Esophagus squamous epithelium (tissue), 5 donors: ENCODE measurements at regions not wholly inside any gene's neighbourhood (a gene's known extent, or its start where the extent isn't known, plus 50 kb on each side); places are given as distances from the start of the nearest gene placed in this dataset.
"Not testable (repeated sequence)": the region's sequence is repeated elsewhere in the genome, so short reads cannot be mapped to it uniquely, and the experiment has no call there.

Experiments used
- DNase-seq: peaks from one replicate; lab custom pipeline; 2025; lab: John Stamatoyannopoulos, UW
- H3K27ac ChIP-seq, 4 donors: fragments of 200-600 bp; sonication (generic); one replicate each; pipeline ENCODE4 v1.5.1; 2016 to 2019; ENCODE audit warnings: mild to moderate bottlenecking in 1 of 4
- H3K27me3 ChIP-seq, 4 donors: fragments of 200-600 bp; sonication (generic); 1 replicate in 3 of 4; 2 replicates in 1 of 4; pipeline versions ENCODE4 v1.5.1 to v1.6.0; 2017 to 2021; ENCODE audit warnings: antibody characterized with exemption in 1 of 4
- H3K36me3 ChIP-seq, 3 donors: fragments of 200-600 bp; sonication (generic); one replicate each; pipeline ENCODE4 v1.5.1; 2016 to 2019
- H3K4me1 ChIP-seq, 3 donors: fragments of 200-600 bp; sonication (generic); one replicate each; pipeline ENCODE4 v1.5.1; 2017 to 2019
- H3K4me3 ChIP-seq, 4 donors: fragments of 200-600 bp; sonication (generic); 1 replicate in 3 of 4; 2 replicates in 1 of 4; pipeline ENCODE4 v1.5.1; 2016 to 2019; ENCODE audit warnings: mild to moderate bottlenecking in 2 of 4, moderate library complexity in 1 of 4
- H3K9me3 ChIP-seq, 3 donors: fragments of 200-600 bp; sonication (generic); one replicate each; pipeline ENCODE4 v1.5.1; 2016 to 2019
- POLR2A ChIP-seq, 4 donors: fragments of 450-650 bp; IDR thresholded peaks; one replicate each; pipeline ENCODE4 v1.6.1; 2017; ENCODE audit warnings: antibody characterized with exemption in 4 of 4, mild to moderate bottlenecking in 4 of 4, moderate library complexity in 3 of 4
- whole genome bisulfite sequencing, 2 donors: methylation state at CpG; one replicate each; pipeline ENCODE4 v1.1.5; 2018; 5-methylcytosine and 5-hydroxymethylcytosine counted together
- intact Hi-C: fragments of 100-400 bp; cut with DNase I; formaldehyde crosslinking; loops from one replicate; pipeline ENCODE4 v1.15.0; 2022
- TF ChIP-seq, protein P1 (sequence below), 6 experiments: fragments of 450-650 bp in 4 of 6; fragments of 200-600 bp in 2 of 6; sonication (generic) in 2 of 6; IDR thresholded peaks; one replicate each; pipeline ENCODE4 v1.5.1; 2016 to 2019; ENCODE audit warnings: antibody characterized with exemption in 6 of 6, mild to moderate bottlenecking in 4 of 6, moderate library complexity in 4 of 6
- donor health status: DM: yes; HTN: yes; CAD: no.

GRCh38 chr5:159805021-159805420, 111.3 kb upstream of the ADRA1B start:
- H3K4me3 ChIP-seq = no peak overlapping the region
- TF ChIP-seq POLR2A (IDR thresholded peaks at IDR 0.05) = no peak
- TF ChIP-seq, protein P1, sequence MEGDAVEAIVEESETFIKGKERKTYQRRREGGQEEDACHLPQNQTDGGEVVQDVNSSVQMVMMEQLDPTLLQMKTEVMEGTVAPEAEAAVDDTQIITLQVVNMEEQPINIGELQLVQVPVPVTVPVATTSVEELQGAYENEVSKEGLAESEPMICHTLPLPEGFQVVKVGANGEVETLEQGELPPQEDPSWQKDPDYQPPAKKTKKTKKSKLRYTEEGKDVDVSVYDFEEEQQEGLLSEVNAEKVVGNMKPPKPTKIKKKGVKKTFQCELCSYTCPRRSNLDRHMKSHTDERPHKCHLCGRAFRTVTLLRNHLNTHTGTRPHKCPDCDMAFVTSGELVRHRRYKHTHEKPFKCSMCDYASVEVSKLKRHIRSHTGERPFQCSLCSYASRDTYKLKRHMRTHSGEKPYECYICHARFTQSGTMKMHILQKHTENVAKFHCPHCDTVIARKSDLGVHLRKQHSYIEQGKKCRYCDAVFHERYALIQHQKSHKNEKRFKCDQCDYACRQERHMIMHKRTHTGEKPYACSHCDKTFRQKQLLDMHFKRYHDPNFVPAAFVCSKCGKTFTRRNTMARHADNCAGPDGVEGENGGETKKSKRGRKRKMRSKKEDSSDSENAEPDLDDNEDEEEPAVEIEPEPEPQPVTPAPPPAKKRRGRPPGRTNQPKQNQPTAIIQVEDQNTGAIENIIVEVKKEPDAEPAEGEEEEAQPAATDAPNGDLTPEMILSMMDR (IDR thresholded peaks at IDR 0.05) = no peak
- H3K27me3 ChIP-seq = peaks cover 0 to 5% (median 0%) of the 10 kb centered on the region in 4 donors
- H3K4me1 ChIP-seq = no peaks in the 10 kb centered on the region
- no peak overlapping the region for H3K27ac ChIP-seq
- 59 to 79% methylated on average over 2 of the region's 2 CpGs for WGBS, 2 donors
- no peak for DNase-seq
- no peaks in the 10 kb centered on the region for H3K9me3 ChIP-seq
- H3K36me3 ChIP-seq = no peaks in the 10 kb centered on the region
- intact Hi-C loops = no loop called here

GRCh38 chr5:159807135-159807534, 109.1 kb upstream of the ADRA1B start:
- DNase-seq, H3K4me3 ChIP-seq, H3K27me3 ChIP-seq, intact Hi-C loops, H3K9me3 ChIP-seq, H3K36me3 ChIP-seq, H3K4me1 ChIP-seq, H3K27ac ChIP-seq: not testable (repeated sequence)
- 85 to 90% methylated on average over 3 of the region's 3 CpGs for whole genome bisulfite sequencing, 2 donors

DNA sequence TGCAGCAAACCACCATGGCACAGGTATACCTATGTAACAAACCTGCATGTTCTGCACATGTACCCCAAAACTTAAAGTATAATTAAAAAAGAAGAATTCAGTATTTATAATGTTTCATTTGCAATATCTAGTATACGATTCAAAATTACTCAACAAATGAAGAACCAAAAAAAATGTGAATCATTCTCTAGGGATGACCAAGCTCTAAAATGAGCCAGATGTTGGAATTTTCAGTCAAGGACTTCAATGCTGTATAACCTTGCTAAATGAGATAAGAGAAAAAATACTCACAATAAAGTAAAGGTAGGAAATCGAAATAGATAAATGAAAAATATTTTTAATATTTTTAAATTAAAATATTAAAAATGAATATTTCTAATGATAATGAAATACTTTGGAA, 108.7 kb upstream of the ADRA1B start:
- intact Hi-C loops = no loop called here
- H3K36me3 ChIP-seq = no peaks in the 10 kb centered on the region
- no peak overlapping the region for H3K4me3 ChIP-seq
- no peak for TF ChIP-seq POLR2A (IDR thresholded peaks at IDR 0.05)
- TF ChIP-seq, protein P1 (IDR thresholded peaks at IDR 0.05) = no peak
- no peaks in the 10 kb centered on the region for H3K27me3 ChIP-seq
- DNase-seq = no peak
- H3K27ac ChIP-seq = no peak overlapping the region
- WGBS, 2 donors = 60 to 72% methylated on average over 2 of the region's 2 CpGs
- no peaks in the 10 kb centered on the region for H3K4me1 ChIP-seq
- H3K9me3 ChIP-seq = no peaks in the 10 kb centered on the region

DNA sequence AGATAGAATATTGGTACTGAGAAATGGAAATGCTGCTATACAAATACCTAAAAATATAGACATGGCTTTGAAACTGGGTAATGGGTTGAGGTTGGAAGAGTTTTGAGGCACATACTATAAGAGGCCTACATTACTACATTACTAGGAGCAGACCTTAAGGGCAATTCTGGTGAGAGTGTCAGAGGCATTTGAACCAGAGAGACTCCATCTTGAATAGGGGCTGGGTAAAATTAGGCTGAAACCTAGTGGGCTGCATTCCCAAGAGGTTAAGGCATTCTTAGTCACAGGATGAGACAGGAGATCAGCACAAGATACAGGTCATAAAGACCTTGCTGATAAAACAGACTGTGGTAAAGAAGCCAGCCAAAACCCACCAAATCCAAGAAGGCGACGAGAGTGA, 104.6 kb upstream of the ADRA1B start:
- WGBS, 2 donors = 85 to 97% methylated on average over 2 of the region's 2 CpGs
- Histone ChIP-seq H3K36me3 (no peaks in the 10 kb centered on the region), H3K27ac (no peak overlapping the region), H3K27me3 (no peaks in the 10 kb centered on the region), H3K4me1 (no peaks in the 10 kb centered on the region), H3K9me3 (no peaks in the 10 kb centered on the region), H3K4me3 (no peak overlapping the region)
- intact Hi-C loops = no loop called here
- TF ChIP-seq POLR2A (IDR thresholded peaks at IDR 0.05) = no peak
- TF ChIP-seq, protein P1 (IDR thresholded peaks at IDR 0.05) = no peak
- no peak for DNase-seq

DNA sequence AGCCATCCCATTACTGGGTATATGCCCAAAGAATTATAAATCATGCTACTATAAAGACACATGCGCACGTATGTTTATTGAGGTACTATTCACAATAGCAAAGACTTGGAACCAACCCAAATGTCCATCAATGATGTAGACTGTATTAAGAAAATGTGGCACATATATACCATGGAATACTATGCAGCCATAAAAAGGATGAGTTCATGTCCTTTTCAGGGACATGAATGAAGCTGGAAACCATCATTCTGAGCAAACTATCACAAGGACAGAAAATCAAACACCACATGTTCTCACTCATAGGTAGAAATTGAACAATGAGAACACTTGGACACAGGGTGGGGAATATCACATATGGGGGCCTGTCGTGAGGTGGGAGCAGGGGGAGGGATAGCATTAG, 103.5 kb upstream of the ADRA1B start:
- DNase-seq, H3K36me3 ChIP-seq, H3K27ac ChIP-seq, H3K4me3 ChIP-seq, intact Hi-C loops, H3K9me3 ChIP-seq, H3K27me3 ChIP-seq, H3K4me1 ChIP-seq: not testable (repeated sequence)
- WGBS, 2 donors = 85 to 92% methylated on average over 3 of the region's 3 CpGs

- TF ChIP-seq POLR2A (IDR thresholded peaks at IDR 0.05) = no peak
- TF ChIP-seq, protein P1 (IDR thresholded peaks at IDR 0.05) = no peak
- Histone ChIP-seq H3K4me1 (peaks cover 0 to 7% (median 0%) of the 10 kb centered on the region in 3 donors), H3K4me3 (no peak overlapping the region), H3K27ac (no peak overlapping the region), H3K36me3 (no peaks in the 10 kb centered on the region), H3K27me3 (no peaks in the 10 kb centered on the region), H3K9me3 (no peaks in the 10 kb centered on the region)
- 76 to 77% methylated on average over 3 of the region's 3 CpGs for WGBS, 2 donors
- no peak for DNase-seq
- intact Hi-C loops = no loop called here
Measured at GRCh38 chr5:159814222-159814621, 102.1 kb upstream of the ADRA1B start.
